NCI-H345 treated with DMSO at 0.1 percent for 48 hours (cell line): ENCODE measurements at regions not wholly inside any gene's neighbourhood (a gene's known extent, or its start where the extent isn't known, plus 50 kb on each side); places are given as distances from the start of the nearest gene placed in this dataset.
"Not testable (repeated sequence)": the region's sequence is repeated elsewhere in the genome, so short reads cannot be mapped to it uniquely, and the experiment has no call there.

ENCODE experiments used
- DNase-seq: peaks from one replicate; lab custom pipeline; 2025; ENCODE audit not compliant: unreplicated experiment; lab: John Stamatoyannopoulos, UW

DNA sequence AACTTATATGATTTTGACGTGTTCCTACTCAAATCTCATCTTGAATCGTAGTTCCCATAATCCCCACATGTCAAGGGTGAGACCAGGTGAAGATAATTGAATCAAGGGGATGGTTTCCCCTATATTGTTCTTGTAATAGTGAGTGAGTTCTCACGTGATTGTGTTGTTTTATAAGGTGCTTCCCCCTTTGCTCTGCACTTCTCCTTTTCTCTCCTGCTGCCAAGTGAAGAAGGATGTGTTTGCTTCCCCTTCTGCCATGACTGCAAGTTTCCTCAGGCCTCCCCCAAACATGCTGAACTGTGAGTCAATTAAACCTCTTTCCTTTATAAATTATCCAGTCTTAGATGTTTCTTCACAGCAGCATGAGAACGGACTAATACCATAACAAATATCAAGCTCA lies 83.2 kb downstream of the MANEA start:
- DNase-seq, result no peak

- no peak for DNase-seq
These were observed 92.7 kb downstream of the MANEA start for GRCh38 chr6:95670011-95670463.

DNA sequence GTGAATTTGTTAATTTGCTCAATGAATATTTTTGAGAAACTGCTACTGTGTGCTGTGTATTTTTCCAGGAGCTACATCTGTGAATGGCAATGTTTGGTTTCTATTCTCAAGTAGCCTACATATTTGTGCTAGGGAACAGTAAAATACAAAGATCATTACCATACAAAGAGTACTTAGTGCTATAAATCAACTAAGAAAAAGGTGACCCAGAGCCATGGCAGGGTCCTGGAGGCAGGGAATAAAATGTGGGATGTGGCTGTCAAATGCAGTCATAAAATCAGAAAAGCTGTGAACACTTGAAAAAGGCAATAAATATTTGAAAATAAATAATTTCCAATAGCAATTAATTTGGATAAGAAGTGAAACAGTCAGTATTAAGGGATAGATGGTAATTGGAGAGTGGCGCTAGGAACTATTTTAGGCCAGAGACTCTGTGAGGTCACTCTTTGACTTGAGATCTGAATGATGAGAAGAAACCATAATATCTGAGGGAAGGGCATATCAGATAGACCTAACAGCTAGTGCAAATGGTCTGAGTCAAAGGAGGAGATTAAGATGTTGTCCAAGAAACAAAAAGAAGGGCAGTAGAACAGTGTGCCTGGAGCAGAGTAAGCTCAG lies 98.8 kb downstream of the MANEA start:
- DNase-seq, result no peak

DNA sequence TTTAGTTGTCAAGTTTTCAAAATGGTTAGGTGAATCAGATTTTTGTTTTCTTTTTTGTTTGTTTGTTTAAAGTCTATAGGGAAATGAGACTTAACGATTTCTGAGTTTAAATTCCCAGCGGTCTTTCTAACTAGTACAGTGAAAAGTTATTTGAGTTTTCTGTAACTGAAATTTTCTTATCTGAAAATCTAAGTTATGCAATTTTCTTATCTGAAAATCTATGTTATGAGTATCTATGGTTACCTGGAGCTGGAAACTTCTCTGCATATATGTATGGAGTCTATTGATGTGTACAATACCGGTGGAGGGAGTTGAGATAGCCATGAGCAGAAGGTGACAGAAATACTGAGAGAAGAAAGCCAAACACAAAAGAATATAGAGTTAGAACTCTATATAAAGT lies 102.6 kb downstream of the MANEA start:
- no peak for DNase-seq

DNA sequence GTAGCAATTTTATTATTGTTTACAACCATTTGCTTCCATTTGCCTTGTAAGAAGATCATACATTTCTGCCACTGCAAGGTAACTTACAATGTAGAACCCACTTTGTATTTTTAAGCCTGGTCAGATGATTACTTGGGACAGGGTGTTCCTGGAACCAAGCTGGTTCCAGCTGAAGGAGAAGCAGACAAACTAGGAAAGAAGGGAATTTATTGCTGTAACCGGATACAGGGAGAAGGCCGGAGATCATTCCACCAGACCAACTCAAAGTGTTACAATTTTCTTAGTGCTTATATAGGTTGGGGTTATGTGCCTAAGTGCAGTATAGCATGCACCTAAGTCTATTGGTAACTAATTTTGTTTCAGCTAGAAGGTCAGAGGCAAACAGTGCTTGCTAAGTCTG lies 104.4 kb downstream of the MANEA start:
- no peak for DNase-seq

DNA sequence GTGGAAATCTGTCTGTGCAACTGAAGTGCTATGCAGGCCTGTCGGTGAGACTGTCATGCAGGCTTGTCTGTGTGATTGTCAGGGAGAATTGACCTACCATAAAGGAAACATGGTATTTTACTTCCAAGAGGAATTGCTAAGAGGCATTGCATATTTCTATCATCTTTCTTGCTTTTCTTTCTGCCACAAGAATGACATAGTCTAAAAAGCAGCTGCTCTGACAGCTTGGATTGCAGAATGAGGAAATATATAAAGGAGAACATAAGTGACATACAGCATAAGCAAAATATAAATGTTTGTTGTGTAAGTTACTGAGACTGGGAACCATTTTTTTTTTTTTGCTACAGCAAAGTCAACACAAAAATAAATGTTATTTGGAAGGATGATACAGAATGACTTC lies 105.1 kb downstream of the MANEA start:
- DNase-seq, result no peak

- DNase-seq, result no peak
These were observed 108.5 kb downstream of the MANEA start for GRCh38 chr6:95685822-95686221.

DNA sequence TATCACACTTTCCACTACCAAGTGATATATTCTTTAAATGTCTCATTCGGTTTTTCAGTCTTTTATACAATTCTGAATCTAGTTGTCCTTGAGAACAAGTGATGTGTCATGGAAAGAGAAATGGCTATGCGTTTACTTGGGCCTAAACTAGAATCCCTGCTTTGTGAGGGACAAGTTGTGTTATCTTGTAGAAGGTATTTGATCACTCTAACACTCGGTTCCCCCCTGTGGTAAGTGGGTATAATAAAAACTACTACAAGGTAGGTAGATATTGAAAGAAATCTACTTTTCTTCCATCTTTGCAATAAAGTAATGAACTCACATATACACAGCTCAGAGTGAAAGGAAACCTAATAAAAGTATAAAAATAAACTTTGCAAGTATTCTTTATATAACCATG lies 108.9 kb downstream of the MANEA start:
- no peak for DNase-seq

DNA sequence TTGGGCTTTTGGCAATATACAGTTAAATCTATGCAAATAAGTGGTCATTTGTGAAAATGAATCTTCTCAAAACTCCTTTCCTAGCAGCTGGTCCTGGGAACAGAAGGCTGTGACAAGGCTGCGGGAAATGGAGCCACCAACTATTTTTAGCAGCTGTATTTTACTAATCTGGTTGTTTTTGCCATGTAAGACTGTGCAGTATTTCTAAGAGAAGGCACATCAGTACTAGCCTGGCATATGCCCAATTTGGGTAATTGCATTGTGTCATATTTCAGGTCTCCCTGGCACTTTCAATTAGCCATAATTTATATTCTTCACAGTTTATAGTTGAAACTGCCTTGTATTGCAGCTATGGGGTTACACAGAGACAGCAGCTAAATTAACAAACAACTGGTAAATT lies 109.6 kb downstream of the MANEA start:
- no peak for DNase-seq

GRCh38 chr6:95687839-95688238 lies 110.5 kb downstream of the MANEA start:
- peak; percentile 10 for DNase-seq

DNA sequence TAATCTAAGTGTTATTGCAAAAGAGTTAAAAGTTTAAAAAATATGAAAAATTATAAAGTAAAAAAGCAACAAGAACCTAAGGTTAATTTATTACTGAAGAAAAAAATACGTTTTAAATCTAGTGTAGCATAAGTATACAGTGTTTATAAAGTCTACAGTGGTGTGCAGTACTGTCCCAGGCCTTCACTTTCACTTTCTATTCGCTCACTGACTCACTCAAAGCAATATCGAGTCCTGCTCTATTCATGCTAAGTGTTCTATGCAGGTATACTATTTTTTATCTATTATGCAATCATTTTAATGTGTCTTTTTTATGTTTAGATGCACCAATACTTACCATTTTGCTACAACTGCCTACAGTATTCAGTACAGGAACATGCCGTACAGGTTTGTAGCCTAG lies 113.0 kb downstream of the MANEA start:
- no peak for DNase-seq

GRCh38 chr6:95693108-95693507 lies 115.8 kb downstream of the MANEA start:
- DNase-seq, result no peak

- no peak for DNase-seq
These were observed 120.9 kb downstream of the MANEA start for GRCh38 chr6:95698271-95698670.

DNA sequence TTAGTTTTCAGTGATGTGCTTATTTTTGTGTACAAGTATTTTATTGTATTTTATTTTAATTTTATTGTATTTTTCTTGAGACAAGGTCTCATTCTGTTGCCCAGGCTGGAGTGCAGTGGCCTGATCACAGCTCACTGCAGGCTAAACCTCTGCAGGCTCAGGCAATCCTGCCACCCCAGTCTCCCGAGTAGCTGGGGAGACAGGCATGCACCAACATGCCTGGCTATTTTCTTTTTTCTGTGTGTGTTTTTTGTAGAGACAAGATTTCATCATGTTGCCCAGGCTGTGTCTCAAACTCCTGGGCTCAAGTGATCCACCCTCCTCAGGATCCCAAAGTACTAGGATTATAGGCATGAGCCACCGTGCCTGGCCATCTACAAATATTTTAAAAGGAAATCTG lies 146.3 kb downstream of the MANEA start:
- DNase-seq, result no peak

DNA sequence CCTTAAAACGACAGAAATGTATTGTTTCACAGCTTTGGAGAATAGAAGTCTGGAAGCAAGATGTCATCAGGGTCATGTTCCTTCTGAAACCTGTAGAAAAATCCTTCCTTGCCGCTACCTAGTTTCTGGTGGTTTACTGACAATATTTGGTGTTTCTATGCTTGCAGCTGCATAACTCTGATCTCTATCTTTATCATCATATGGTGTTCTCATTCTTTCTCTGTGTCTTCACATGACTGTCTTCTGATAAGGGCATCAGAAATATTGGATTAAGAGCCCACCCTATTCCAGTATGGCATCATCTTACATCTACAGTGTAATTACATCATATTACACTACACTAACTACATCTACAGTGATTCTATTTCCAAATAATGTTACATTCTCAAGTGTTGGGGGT lies 148.0 kb downstream of the MANEA start:
- no peak for DNase-seq

DNA sequence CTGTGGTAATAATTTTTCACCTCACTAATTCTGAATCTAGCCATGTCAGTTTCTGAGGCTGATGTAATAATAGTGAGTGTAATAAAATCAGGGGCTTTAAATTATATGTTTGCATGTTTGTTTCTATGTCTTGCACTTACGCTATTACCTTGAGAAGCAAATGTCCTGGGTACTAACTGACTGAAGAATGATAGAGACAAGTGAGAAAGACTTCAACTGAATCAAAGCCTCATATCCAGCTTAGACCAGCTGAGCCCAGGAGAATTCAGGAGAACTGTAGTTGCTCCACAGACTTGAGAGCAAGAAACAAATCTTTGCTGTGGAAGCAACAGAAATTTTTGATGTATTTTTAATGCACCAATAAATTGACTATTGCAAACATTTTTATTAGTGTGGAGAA lies 162.8 kb downstream of the MANEA start:
- no peak for DNase-seq

DNA sequence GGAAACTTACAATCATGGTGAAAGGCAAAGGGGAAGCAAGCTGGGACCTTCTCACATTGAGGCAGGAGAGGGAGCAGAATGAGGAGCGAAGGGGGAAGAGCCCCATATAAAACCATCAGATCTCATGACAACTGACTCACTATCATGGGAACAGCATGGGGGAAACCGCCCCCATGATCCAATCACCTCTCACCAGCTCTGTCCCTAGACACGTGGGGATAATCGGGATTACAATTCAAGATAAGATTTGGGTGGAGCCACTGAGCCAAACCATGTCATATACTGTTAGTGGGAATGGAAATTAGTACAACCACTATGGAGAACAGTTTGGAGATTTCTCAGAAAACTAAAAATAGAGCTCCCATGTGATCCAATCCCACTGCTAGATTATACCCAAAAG lies 163.7 kb downstream of the MANEA start:
- DNase-seq, result no peak

DNA sequence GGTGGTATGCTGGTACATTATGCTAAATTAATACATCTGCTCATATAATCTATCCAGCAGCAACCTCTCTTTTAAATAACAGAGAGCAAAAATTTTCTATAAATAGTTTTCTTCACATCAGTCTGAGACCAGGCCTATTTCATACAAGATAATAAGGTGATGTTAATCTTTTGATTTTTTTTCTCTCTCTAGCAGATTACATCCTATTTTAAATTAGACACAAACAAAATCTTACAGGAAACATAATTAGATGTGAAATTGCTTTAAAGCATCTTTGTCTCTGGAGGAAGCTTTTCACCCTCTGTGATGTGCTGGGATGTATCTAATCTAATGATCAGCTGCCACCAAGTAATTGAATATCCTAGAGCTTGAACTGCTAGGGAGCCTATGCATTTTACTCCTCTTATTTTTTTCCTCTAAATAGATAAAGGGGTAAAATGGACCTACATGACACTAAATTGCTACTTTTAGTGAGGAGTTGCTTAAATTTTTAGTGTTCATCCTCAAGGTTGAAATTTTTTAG lies 165.5 kb downstream of the MANEA start:
- no peak for DNase-seq

- DNase-seq, result no peak
These were observed 166.3 kb downstream of the MANEA start for GRCh38 chr6:95743591-95743990.

DNA sequence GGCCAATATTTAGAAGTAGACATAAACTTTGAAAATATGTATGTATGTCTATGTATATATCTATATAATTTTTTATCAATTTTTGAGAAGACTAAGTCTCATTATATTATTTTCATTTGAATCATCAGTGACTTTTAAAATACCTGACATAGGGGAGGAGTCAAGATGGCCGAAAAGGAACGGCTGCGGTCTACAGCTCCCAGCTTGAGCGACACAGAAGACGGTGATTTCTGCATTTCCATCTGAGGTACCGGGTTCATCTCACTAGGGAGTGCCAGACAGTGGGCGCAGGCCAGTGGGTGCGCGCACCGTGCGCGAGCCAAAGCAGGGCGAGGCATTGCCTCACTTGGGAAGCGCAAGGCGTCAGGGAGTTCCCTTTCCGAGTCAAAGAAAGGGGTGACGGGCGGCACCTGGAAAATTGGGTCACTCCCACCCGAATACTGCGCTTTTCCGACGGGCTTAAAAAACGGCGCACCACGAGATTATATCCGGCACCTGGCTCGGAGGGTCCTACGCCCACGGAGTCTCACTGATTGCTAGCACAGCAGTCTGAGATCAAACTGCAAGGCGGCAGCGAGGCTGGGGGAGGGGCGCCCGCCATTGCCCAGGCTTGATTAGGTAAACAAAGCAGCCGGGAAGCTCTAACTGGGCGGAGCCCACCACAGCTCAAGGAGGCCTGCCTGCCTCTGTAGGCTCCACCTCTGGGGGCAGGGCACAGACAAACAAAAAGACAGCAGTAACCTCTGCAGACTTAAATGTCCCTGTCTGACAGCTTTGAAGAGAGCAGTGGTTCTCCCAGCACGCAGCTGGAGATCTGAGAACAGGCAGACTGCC lies 181.1 kb downstream of the MANEA start:
- DNase-seq, result not testable (repeated sequence)

DNA sequence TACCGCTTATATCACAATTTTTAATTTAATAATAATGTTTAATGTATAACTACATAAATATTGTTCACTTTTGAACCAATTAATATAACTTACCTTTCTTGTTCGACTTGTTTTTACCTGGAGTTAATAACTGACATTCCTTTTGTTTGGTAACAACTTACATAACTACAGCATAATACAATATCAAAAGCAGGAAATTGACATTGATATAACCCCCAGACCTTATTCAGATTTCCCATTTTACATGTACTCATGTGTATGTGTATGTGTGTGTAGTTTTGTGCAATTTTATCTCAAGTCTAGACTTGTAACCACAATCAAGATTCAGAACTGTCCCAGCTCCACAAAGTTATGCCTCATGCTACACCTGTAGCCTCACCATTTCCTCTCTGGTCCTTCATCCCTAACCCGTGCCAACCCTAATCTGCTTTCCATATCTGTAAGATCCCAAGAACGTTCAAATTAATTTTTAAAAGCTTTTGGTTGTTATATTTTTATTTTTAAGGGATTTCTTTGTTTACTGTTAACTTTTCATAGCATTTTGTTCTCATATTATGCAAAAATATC lies 190.6 kb downstream of the MANEA start:
- DNase-seq, result no peak

DNA sequence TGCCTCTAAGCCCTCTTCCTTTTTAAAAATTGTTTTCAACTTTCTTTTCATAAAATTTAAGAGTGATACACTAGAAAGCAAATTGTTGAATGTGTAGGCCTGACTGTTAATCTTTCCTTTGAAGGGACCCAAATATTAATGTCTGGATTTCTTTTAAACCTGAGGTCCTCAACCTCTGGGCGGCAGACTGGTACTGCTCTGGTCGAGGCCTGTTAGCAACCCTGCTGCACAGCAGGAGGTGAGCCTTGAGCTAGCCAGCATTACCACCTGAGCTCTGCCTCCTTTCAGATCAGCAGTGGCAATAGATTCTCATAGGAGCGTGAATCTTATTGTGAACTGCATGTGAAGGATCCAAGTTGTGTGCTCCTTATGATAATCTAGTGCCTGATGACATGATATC lies 191.2 kb downstream of the MANEA start:
- no peak for DNase-seq
